ENCODE measurements at regions not wholly inside any gene's neighbourhood (a gene's known extent, or its start where the extent isn't known, plus 50 kb on each side); places are given as distances from the start of the nearest gene placed in this dataset.

- no peak for TF ChIP-seq RAD21 (IDR thresholded peaks at IDR 0.05; ENCODE audit: low read length)
- 0 out of 4 replicates have a peak, but pooled peaks of 1 of the 2 experiments have one; percentile 12 for TF ChIP-seq EP300 (IDR thresholded peaks at IDR 0.05; ENCODE audit: borderline replicate concordance in 1 of 2, low read depth in 1 of 2, low read length in 1 of 2)
- TF ChIP-seq EZH2phosphoT487 (IDR thresholded peaks at IDR 0.05; ENCODE audit: borderline replicate concordance, low read depth) = no peak
- no peak for TF ChIP-seq REST (IDR thresholded peaks at IDR 0.05; ENCODE audit: low read depth, low read length)
- no peak for TF ChIP-seq IRF3 (IDR thresholded peaks at IDR 0.05; ENCODE audit: low read depth, low read length)
- no peak for TF ChIP-seq POLR2AphosphoS5 (IDR thresholded peaks at IDR 0.05; ENCODE audit: low read depth, low read length)
- TF ChIP-seq TAF1 (IDR thresholded peaks at IDR 0.05; ENCODE audit: borderline replicate concordance, low read depth, low read length) = no peak
- TF ChIP-seq YY1 (IDR thresholded peaks at IDR 0.05; ENCODE audit: low read depth) = no peak
These were observed 329.3 kb downstream of the PIK3R1 start for GRCh38 chr5:68544648-68545552.
